Left hindlimb (tissue), 1 donor: ENCODE measurements at regions not wholly inside any gene's neighbourhood (a gene's known extent, or its start where the extent isn't known, plus 50 kb on each side); places are given as distances from the start of the nearest gene placed in this dataset.

Experiments used
- DNase-seq: peaks from one replicate; pipeline ENCODE4 v3.0.0-alpha.2; 2018

DNA sequence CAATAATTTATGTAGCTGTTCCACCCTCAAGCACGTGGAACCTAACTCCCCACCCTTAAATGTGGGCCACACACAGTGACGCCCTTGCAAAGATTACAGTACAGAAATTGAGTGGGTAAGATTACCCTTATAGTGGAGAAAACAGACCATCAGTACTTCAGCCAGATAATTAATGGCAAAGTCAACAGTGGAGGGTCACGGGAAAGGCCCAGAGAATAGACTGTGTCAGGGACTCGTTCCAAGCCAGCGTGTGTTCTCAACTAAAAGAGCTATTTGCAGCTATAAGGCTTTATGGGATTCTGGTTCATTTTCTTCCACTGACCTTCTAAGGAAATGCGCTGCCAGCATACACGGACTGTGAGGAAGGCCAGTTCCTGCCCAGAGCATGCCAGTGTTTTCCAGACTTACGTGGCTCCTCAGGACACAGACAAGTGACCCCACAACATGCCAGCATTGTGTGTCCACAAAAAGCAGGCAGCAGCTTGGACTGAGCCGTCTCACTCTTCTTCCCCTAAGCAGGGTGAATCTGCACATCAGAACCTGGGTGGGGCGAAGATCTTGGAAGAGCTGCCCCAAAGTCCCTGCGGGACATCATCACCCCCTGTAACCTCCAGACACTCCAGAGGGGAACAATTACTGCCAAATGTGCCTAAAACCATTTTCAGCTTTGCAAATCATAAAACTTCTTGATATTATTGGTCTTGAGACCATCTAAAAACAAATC lies 428.5 kb downstream of the OCA2 start:
- no peak for DNase-seq

- no peak for DNase-seq
Observed at GRCh38 chr15:27669641-27670040, 429.5 kb downstream of the OCA2 start.

GRCh38 chr15:27668471-27669220 lies 430.5 kb downstream of the OCA2 start:
- DNase-seq, result no peak

DNA sequence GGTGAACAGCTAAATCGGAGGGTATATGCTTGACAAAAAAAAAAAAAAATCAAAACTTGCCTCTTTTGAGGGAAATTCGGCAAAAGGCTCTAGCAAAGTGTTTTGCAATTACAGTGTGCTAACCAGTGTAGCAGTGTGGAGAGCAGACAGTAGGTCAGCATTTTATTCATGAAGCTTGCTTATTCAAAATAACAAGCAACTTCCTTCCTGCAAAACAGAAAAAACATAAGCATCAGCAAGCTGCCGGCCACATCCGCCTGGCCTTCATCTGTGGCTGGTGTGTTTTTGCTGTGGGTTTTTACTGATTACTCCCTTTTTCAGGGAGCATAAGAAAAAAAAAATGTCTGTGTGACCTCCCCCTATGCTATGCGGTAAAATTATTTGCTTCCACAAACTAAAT lies 434.1 kb downstream of the OCA2 start:
- DNase-seq, result no peak

GRCh38 chr15:27662892-27663291 lies 436.2 kb downstream of the OCA2 start:
- no peak for DNase-seq

- no peak for DNase-seq
Observed at GRCh38 chr15:27660676-27661075, 438.4 kb downstream of the OCA2 start.

GRCh38 chr15:27656296-27656987 lies 442.7 kb downstream of the OCA2 start:
- DNase-seq, result no peak

DNA sequence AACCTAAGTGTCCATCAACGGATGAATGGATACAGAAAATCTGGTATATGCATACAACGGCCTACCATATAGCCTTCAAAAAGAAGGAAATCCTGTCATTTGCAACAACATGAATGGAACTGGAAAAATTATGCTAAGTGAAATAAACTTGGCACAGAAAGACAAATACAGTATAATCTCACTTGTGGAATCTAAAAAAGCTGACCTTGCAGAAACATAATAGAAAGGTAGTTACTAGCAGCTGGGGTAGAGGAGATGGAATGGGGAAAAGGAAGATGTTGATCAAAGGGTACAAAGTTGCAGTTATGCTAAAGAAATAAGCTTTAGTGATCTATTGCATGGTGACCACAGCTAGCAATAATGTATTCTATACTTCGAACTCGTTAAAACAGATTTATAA lies 444.1 kb downstream of the OCA2 start:
- DNase-seq, result no peak

GRCh38 chr15:27650244-27650643 lies 448.9 kb downstream of the OCA2 start:
- DNase-seq, result no peak

GRCh38 chr15:27648359-27648758 lies 450.8 kb downstream of the OCA2 start:
- no peak for DNase-seq

- no peak for DNase-seq
Observed at GRCh38 chr15:27646531-27646930, 452.6 kb downstream of the OCA2 start.

DNA sequence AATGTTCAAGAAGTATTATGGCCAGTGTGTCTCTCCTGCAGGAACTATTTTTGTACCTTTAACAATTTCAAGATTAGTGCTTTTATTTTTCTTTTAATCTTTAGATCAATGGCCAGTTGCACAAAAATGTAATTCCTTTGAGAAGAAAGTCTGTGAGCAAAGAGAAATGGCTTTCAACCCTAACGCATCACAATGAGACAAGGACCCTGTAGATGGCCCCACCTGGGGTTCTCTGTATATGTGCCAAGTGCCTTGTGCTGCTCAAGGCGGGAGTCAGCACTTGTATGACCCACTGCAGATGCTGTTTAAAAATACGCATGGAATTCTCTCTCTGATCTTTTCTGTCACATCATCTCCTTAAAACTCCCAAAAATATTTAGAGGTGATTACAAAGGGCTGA lies 453.4 kb downstream of the OCA2 start:
- no peak for DNase-seq

DNA sequence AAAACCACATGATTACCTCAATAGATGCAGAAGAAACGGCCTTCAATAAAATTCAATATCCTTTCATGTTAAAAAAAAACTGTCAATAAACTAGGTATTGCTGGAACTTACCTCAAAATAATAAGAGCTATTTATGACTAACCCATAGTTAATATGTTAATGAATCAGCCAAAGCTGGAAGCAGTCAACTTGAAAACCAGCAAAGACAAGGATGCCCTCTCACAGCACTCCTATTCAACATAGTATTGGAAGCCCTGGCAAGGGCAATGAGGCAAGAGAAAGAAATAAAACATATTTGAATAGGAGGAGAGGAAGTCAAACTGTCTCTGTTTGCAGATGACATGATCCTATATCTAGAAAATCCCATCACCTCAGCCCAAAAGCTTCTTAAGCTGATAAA lies 456.1 kb downstream of the OCA2 start:
- no peak for DNase-seq

DNA sequence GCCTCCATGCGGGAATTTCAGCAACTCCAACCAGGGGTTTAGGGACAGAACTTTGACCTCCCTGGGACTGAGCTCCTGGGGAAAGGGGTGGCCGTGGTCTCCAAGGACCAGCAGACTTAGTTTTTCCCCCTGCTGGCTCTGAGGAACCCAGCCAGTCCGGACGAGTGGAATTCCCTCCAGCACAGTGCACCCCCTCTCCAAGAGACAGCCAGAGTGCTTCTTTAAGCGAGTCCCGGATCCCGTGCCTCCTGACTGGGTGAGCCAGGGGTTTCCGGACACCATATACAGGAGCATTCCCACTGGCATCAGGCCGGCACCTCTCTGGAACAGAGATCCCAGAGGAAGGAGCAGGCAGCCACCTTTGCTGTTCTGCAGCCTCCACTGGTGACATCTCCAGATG lies 459.5 kb downstream of the OCA2 start:
- DNase-seq, result no peak

DNA sequence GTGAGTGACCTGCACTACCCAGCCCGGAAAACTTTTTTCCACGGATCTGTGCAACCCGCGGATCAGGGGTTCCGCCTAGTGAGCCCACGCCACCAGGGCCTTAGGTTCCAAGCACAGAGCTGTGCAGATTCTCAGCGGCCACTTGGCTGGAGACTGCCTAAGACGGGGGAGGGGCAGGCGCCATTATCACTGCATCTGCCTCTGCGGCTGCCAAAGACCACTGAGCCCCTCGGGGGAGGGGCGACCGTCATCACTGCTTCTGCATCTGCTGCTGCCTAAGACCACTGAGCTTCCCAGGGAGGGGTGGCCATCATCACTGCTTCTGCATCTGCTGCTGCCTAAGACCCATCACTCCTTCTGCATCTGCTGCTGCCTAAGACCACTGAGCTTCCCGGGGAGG lies 460.2 kb downstream of the OCA2 start:
- no peak for DNase-seq

DNA sequence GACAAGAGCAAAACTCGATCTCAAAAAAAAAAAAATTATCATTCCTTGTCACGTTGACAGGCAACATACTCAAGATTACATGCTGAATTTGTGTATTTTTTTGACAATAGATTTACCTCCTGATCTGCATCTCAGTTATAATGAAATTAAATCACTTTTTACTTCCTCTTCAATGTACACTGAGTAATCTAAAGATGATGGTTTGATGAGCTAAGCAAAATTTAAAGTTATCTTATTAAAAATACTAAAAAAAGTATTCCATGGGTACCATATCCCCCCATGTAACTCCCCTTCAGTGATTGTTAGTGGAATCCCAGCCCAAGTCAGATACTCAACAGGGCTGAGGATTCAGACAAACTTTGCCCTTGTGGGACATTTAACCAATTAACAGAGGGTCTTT lies 463.2 kb downstream of the OCA2 start:
- DNase-seq, result no peak

GRCh38 chr15:27628486-27628885 lies 470.6 kb downstream of the OCA2 start:
- DNase-seq, result no peak

GRCh38 chr15:27627623-27628022 lies 471.5 kb downstream of the OCA2 start:
- DNase-seq, result no peak

DNA sequence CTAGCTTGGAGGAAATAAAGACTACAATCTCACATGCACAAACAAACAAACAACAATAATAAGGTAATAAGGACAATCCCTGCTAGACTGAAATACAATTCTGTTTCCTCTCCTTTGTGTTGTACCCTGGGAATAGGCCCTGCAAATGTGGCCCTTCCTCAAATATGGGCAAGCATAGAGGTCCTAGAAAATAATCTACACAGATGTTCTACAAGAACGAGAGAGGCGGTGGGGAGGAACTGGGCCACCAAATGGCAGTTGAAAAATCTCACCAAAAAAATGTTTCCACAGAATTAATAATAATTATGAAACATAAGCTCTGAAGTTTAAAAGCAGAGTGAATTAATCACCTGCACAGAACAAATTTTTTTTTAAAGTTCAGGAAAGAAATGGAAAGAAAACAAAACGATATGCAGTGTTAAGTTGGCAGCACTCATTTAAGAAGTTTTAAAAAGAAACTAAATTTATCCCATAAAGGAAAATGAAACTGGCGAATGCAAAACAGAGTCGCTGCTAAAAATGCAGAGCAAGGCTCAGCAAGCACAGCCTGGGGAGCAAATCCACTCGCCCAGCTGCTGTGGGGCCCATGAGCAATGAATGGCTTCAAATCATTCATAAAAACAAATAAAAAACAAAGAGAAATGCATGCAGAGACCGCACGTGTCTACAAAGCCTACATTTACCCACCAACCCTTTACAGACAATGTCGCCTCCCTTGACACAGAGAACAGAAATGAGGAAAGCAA lies 475.4 kb downstream of the OCA2 start:
- DNase-seq, result no peak

- no peak for DNase-seq
Observed at GRCh38 chr15:27623149-27623548, 476.0 kb downstream of the OCA2 start.

GRCh38 chr15:27622371-27622770 lies 476.7 kb downstream of the OCA2 start:
- no peak for DNase-seq

GRCh38 chr15:27619204-27619603 lies 479.9 kb downstream of the OCA2 start:
- DNase-seq, result no peak

GRCh38 chr15:27617013-27617412 lies 482.1 kb downstream of the OCA2 start:
- no peak for DNase-seq
